OCI-LY1 (cell line): ENCODE measurements at regions not wholly inside any gene's neighbourhood (a gene's known extent, or its start where the extent isn't known, plus 50 kb on each side); places are given as distances from the start of the nearest gene placed in this dataset.

ENCODE experiments used
- H2AFZ ChIP-seq: fragments of 200-600 bp; sonication (generic), shearing (Covaris generic); 2 replicates; pipeline ENCODE4 v1.6.0; 2014; ENCODE audit warnings: antibody characterized with exemption, mild to moderate bottlenecking, low read length
- H3F3A ChIP-seq: fragments of 200-600 bp; sonication (generic), shearing (Covaris generic); 2 replicates; pipeline ENCODE4 v1.6.0; 2014; ENCODE audit warnings: mild to moderate bottlenecking, antibody characterized with exemption, low read length, moderate library complexity; ENCODE audit not compliant: insufficient read depth
- H3K27ac ChIP-seq: fragments of 200-600 bp; sonication (generic); 2 replicates; pipeline ENCODE4 v1.5.1; 2014; ENCODE audit warnings: low read length, mixed run types, mild to moderate bottlenecking, low read depth; ENCODE audit not compliant: poor library complexity, severe bottlenecking
- H3K27me3 ChIP-seq: fragments of 200-600 bp; sonication (generic); 2 replicates; pipeline ENCODE4 v1.6.0; 2014; ENCODE audit warnings: antibody characterized with exemption, mild to moderate bottlenecking, low read length, moderate library complexity; ENCODE audit not compliant: insufficient read depth
- H3K36me3 ChIP-seq: fragments of 200-600 bp; sonication (generic); 2 replicates; pipeline ENCODE4 v1.6.1; 2014; ENCODE audit warnings: mild to moderate bottlenecking, antibody characterized with exemption, low read length, moderate library complexity, mixed read lengths; ENCODE audit not compliant: insufficient read depth
- H3K4me1 ChIP-seq: fragments of 200-600 bp; sonication (generic); 2 replicates; pipeline ENCODE4 v1.5.1; 2014; ENCODE audit warnings: mild to moderate bottlenecking, low read length, moderate library complexity; ENCODE audit not compliant: insufficient read depth, severe bottlenecking
- H3K4me2 ChIP-seq: fragments of 200-600 bp; sonication (generic), shearing (Covaris generic); 2 replicates; pipeline ENCODE4 v1.6.1; 2014; ENCODE audit warnings: low read length
- H3K4me3 ChIP-seq: fragments of 200-600 bp; sonication (generic); 2 replicates; pipeline ENCODE4 v1.5.1; 2014; ENCODE audit warnings: low read length, low read depth, mild to moderate bottlenecking, mixed read lengths; ENCODE audit not compliant: poor library complexity, severe bottlenecking
- H3K79me2 ChIP-seq: fragments of 200-600 bp; shearing (Covaris generic); 2 replicates; pipeline ENCODE4 v1.6.1; 2016; ENCODE audit warnings: mixed run types, low read length, mixed read lengths; ENCODE audit not compliant: insufficient read depth
- H3K9ac ChIP-seq: fragments of 200-600 bp; sonication (generic), shearing (Covaris generic); 2 replicates; pipeline ENCODE4 v1.6.1; 2014; ENCODE audit warnings: mild to moderate bottlenecking, low read length, mixed read lengths
- H3K9me2 ChIP-seq: fragments of 200-600 bp; sonication (generic), shearing (Covaris generic); 2 replicates; pipeline ENCODE4 v1.6.1; 2014; ENCODE audit warnings: low read depth, mild to moderate bottlenecking, low read length, mixed read lengths
- H3K9me3 ChIP-seq: fragments of 200-600 bp; shearing (Covaris generic); 2 replicates; pipeline ENCODE4 v1.6.1; 2014; ENCODE audit warnings: low read length, mixed read lengths
- H4K20me1 ChIP-seq: fragments of 200-600 bp; sonication (generic), shearing (Covaris generic); 2 replicates; pipeline ENCODE4 v1.6.0; 2016; ENCODE audit warnings: mild to moderate bottlenecking, low read length; ENCODE audit not compliant: insufficient read depth
- EZH2 ChIP-seq: fragments of 200-600 bp; sonication (generic), shearing (Covaris generic); IDR thresholded peaks from 2 replicates; pipeline ENCODE4 v1.8.0; 2017; ENCODE audit warnings: borderline replicate concordance, mixed run types, mild to moderate bottlenecking, antibody characterized with exemption, low read length, moderate library complexity, mixed read lengths
- TF ChIP-seq, protein P1 (sequence below): fragments of 200-600 bp; sonication (generic), shearing (Covaris generic); IDR thresholded peaks from 2 replicates; pipeline ENCODE4 v1.5.1; 2017; ENCODE audit warnings: mild to moderate bottlenecking, antibody characterized with exemption, low read length, moderate library complexity, mixed read lengths

DNA sequence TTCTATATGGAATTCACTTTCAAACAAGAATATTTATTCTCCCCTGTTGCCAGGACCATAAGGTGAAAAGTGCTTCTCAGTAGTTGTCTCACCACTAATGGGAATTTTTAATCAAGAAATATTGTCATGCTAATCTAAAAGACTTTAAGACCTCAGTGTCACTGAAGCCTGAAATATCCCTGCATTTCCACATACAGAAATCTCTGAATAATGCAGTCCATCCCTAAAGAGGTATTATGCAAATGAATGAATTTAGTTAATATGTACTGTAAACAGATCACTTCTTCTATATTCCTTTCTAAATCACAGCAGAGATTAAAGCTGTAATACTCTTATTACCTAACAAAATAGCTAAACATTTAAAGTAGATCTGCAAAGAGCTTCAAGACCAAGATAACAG is 531.1 kb upstream of the CDH6 start:
- no peaks in the 10 kb centered on the region for H3K36me3 ChIP-seq
- H3K79me2 ChIP-seq = no peaks in the 10 kb centered on the region
- H3K9ac ChIP-seq = no peak overlapping the region
- no peaks in the 10 kb centered on the region for H3K9me2 ChIP-seq
- no peak overlapping the region for H3K27ac ChIP-seq
- no peaks in the 10 kb centered on the region for H4K20me1 ChIP-seq
- H3K9me3 ChIP-seq = no peaks in the 10 kb centered on the region
- no peak overlapping the region for H3K4me2 ChIP-seq
- H3K27me3 ChIP-seq = no peaks in the 10 kb centered on the region
- TF ChIP-seq EZH2 = no peak
- TF ChIP-seq, protein P1, sequence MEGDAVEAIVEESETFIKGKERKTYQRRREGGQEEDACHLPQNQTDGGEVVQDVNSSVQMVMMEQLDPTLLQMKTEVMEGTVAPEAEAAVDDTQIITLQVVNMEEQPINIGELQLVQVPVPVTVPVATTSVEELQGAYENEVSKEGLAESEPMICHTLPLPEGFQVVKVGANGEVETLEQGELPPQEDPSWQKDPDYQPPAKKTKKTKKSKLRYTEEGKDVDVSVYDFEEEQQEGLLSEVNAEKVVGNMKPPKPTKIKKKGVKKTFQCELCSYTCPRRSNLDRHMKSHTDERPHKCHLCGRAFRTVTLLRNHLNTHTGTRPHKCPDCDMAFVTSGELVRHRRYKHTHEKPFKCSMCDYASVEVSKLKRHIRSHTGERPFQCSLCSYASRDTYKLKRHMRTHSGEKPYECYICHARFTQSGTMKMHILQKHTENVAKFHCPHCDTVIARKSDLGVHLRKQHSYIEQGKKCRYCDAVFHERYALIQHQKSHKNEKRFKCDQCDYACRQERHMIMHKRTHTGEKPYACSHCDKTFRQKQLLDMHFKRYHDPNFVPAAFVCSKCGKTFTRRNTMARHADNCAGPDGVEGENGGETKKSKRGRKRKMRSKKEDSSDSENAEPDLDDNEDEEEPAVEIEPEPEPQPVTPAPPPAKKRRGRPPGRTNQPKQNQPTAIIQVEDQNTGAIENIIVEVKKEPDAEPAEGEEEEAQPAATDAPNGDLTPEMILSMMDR = no peak
- H2AFZ ChIP-seq = no peak overlapping the region
- H3K4me1 ChIP-seq = no peaks in the 10 kb centered on the region
- no peak overlapping the region for H3K4me3 ChIP-seq
- H3F3A ChIP-seq = no peaks in the 10 kb centered on the region

DNA sequence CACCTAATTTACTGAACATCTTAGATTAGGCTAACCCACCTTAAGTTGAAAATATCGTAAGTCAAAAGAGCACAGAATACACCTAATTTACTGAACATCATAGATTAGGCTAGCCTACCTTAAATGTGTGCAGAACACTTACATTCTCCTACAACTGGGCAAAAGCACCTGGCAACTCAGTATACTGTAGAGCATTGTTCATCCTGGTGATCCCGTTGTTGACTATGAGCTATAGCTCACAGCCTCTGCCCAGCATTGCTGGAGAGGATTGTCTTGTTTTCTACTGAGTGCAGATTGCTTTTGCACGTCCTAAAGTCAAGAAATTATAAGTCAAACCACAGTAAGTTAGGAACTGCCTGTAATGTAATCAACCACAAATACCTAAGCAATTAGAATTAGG is 531.8 kb upstream of the CDH6 start:
- Histone ChIP-seq H3K4me2 (no peak overlapping the region), H3K9ac (no peak overlapping the region)

DNA sequence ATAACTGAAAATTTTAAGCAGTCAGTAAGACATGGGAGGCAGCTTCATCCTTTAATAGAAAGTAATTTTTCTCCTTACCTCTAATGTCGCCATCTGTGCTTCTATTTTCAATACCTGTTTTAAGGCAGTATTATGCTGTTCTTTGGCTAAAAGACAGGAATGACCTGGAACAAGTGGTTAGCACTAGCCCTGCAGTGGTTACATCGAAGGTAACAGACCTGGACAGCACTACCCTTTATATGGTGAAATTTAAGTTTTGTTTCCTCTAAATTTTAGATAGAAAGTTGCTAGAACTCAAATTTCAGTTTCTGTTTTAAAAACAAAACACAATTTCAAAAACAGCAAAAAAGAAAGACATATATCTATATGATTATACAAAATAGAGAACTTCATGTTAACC is 534.1 kb upstream of the CDH6 start:
- Histone ChIP-seq H2AFZ (no peak overlapping the region), H3K36me3 (no peaks in the 10 kb centered on the region), H3K4me2 (no peak overlapping the region), H3K4me3 (no peak overlapping the region), H4K20me1 (no peaks in the 10 kb centered on the region), H3K9ac (no peak overlapping the region), H3K79me2 (no peaks in the 10 kb centered on the region), H3K9me3 (no peaks in the 10 kb centered on the region), H3K4me1 (no peaks in the 10 kb centered on the region), H3F3A (no peaks in the 10 kb centered on the region), H3K27ac (no peak overlapping the region), H3K27me3 (no peaks in the 10 kb centered on the region), H3K9me2 (no peaks in the 10 kb centered on the region)
- TF ChIP-seq, protein P1 = no peak
- TF ChIP-seq EZH2 = no peak

More for the DNA sequence above, 531.8 kb upstream of the CDH6 start:
- no peaks in the 10 kb centered on the region for H3F3A ChIP-seq
- H3K4me3 ChIP-seq = no peak overlapping the region
- no peaks in the 10 kb centered on the region for H3K79me2 ChIP-seq
- no peak overlapping the region for H2AFZ ChIP-seq
- no peaks in the 10 kb centered on the region for H3K4me1 ChIP-seq
- no peaks in the 10 kb centered on the region for H3K27me3 ChIP-seq
- no peak overlapping the region for H3K27ac ChIP-seq
- H3K36me3 ChIP-seq = no peaks in the 10 kb centered on the region
- H3K9me3 ChIP-seq = no peaks in the 10 kb centered on the region
- H4K20me1 ChIP-seq = no peaks in the 10 kb centered on the region
- no peaks in the 10 kb centered on the region for H3K9me2 ChIP-seq
- TF ChIP-seq, protein P1 = no peak
- no peak for TF ChIP-seq EZH2
